Mesendoderm (in vitro differentiated cells): ENCODE measurements at regions not wholly inside any gene's neighbourhood (a gene's known extent, or its start where the extent isn't known, plus 50 kb on each side); places are given as distances from the start of the nearest gene placed in this dataset.

ENCODE experiments used
- DNase-seq: peaks from one replicate; pipeline ENCODE4 v3.0.0; 2013
- H2AK5ac ChIP-seq: 2 replicates; pipeline ENCODE4 v1.6.1; 2013; ENCODE audit warnings: low read length, inconsistent platforms
- H2BK120ac ChIP-seq: 2 replicates; pipeline ENCODE4 v1.6.1; 2013; ENCODE audit warnings: low read depth, mild to moderate bottlenecking, low read length, moderate library complexity, mixed read lengths
- H2BK15ac ChIP-seq: replicated peaks from 2 replicates; pipeline ENCODE4 v1.6.1; 2013; ENCODE audit warnings: low read depth, mild to moderate bottlenecking, moderate library complexity
- H2BK5ac ChIP-seq: 2 replicates; pipeline ENCODE4 v1.6.1; 2013; ENCODE audit warnings: low read length, inconsistent platforms
- H3K18ac ChIP-seq: 2 replicates; pipeline ENCODE4 v1.6.1; 2013; ENCODE audit warnings: mild to moderate bottlenecking, low read length, mixed read lengths
- H3K23ac ChIP-seq: one replicate; pipeline ENCODE4 v1.6.1; 2013; ENCODE audit warnings: low read length
- H3K27ac ChIP-seq: 2 replicates; pipeline ENCODE4 v1.5.1; 2013; ENCODE audit warnings: low read depth, mild to moderate bottlenecking, inconsistent platforms, low read length, moderate library complexity
- H3K27me3 ChIP-seq: 2 replicates; pipeline ENCODE4 v1.6.1; 2013; ENCODE audit warnings: low read length, control low read depth, mild to moderate bottlenecking, inconsistent platforms; ENCODE audit not compliant: insufficient read depth, poor library complexity
- H3K36me3 ChIP-seq: 2 replicates; pipeline ENCODE4 v1.6.1; 2013; ENCODE audit warnings: low read length, inconsistent platforms; ENCODE audit not compliant: control insufficient read depth, insufficient read depth
- H3K4ac ChIP-seq: one replicate; pipeline ENCODE4 v1.6.1; 2013; ENCODE audit warnings: low read depth, mild to moderate bottlenecking, low read length, moderate library complexity
- H3K4me1 ChIP-seq: 2 replicates; pipeline ENCODE4 v1.6.1; 2013; ENCODE audit warnings: low read depth, low read length, inconsistent platforms; ENCODE audit not compliant: control insufficient read depth
- H3K4me2 ChIP-seq: 2 replicates; pipeline ENCODE4 v1.6.1; 2013; ENCODE audit warnings: low read length
- H3K4me3 ChIP-seq: 2 replicates; pipeline ENCODE4 v1.5.1; 2013; ENCODE audit warnings: mild to moderate bottlenecking, low read length
- H3K56ac ChIP-seq: one replicate; pipeline ENCODE4 v1.6.1; 2013; ENCODE audit warnings: low read length
- H3K79me1 ChIP-seq: 2 replicates; pipeline ENCODE4 v1.6.1; 2013; ENCODE audit warnings: low read length, inconsistent platforms
- H3K79me2 ChIP-seq: 2 replicates; pipeline ENCODE4 v1.6.1; 2013; ENCODE audit warnings: mild to moderate bottlenecking, low read length; ENCODE audit not compliant: control insufficient read depth, insufficient read depth
- H3K9ac ChIP-seq: 2 replicates; pipeline ENCODE4 v1.6.1; 2013; ENCODE audit warnings: low read length, inconsistent platforms
- H4K5ac ChIP-seq: one replicate; pipeline ENCODE4 v1.6.1; 2013; ENCODE audit warnings: low read length
- H4K8ac ChIP-seq: one replicate; pipeline ENCODE4 v1.6.1; 2013; ENCODE audit warnings: low read depth, mild to moderate bottlenecking, control low read depth, low read length, moderate library complexity
- WGBS: extraction: QIAGEN DNeasy Blood & Tissue Kit; methylation state at CpG from one replicate; pipeline ENCODE4 v1.1.7; 2013; ENCODE audit warnings: low lambda C conversion rate, missing lambda C conversion rate; ENCODE audit not compliant: insufficient coverage; ENCODE audit errors: extremely low coverage; 5-methylcytosine and 5-hydroxymethylcytosine counted together

GRCh38 chr15:39171944-39172368, 408.9 kb upstream of the THBS1 start:
- Histone ChIP-seq H3K4ac (no peak overlapping the region), H3K56ac (no peak overlapping the region), H2BK120ac (no peak overlapping the region), H2AK5ac (no peak overlapping the region), H3K79me2 (no peaks in the 10 kb centered on the region), H3K27ac (no peak overlapping the region), H3K4me1 (no peaks in the 10 kb centered on the region), H2BK5ac (no peak overlapping the region), H3K4me3 (no peak overlapping the region), H3K23ac (no peak overlapping the region), H3K36me3 (no peaks in the 10 kb centered on the region), H3K18ac (no peak overlapping the region), H3K79me1 (no peaks in the 10 kb centered on the region), H3K27me3 (no peaks in the 10 kb centered on the region), H2BK15ac (no peak overlapping the region), H3K9ac (no peak overlapping the region), H4K8ac (no peak overlapping the region), H3K4me2 (no peak overlapping the region), H4K5ac (no peak overlapping the region)
- peak; percentile 97 for DNase-seq
- no CpG with 5 or more reads among the region's 3 CpGs for WGBS

GRCh38 chr15:39172380-39173281, 408.2 kb upstream of the THBS1 start:
- H3K4ac ChIP-seq = no peak overlapping the region
- WGBS = no CpG with 5 or more reads among the region's 17 CpGs
- H2BK120ac ChIP-seq = no peak overlapping the region
- H3K27ac ChIP-seq = no peak overlapping the region
- no peak overlapping the region for H3K4me2 ChIP-seq
- no peak overlapping the region for H3K18ac ChIP-seq
- peak overlapping the region; percentile 79 for H4K5ac ChIP-seq
- no peak for DNase-seq
- H3K79me1 ChIP-seq = no peaks in the 10 kb centered on the region
- H3K4me1 ChIP-seq = no peaks in the 10 kb centered on the region
- no peak overlapping the region for H2BK15ac ChIP-seq
- H3K4me3 ChIP-seq = no peak overlapping the region
- H3K9ac ChIP-seq = no peak overlapping the region
- no peak overlapping the region for H4K8ac ChIP-seq
- H3K79me2 ChIP-seq = no peaks in the 10 kb centered on the region
- H3K36me3 ChIP-seq = no peaks in the 10 kb centered on the region
- no peaks in the 10 kb centered on the region for H3K27me3 ChIP-seq
- H3K23ac ChIP-seq = no peak overlapping the region
- no peak overlapping the region for H2BK5ac ChIP-seq
- no peak overlapping the region for H2AK5ac ChIP-seq
- peak overlapping the region; percentile 63 for H3K56ac ChIP-seq

GRCh38 chr15:39173426-39173825, 407.5 kb upstream of the THBS1 start:
- Histone ChIP-seq H2BK5ac (no peak overlapping the region), H4K8ac (no peak overlapping the region), H3K9ac (no peak overlapping the region), H3K27me3 (no peaks in the 10 kb centered on the region), H3K4me3 (no peak overlapping the region), H2BK15ac (no peak overlapping the region), H3K36me3 (no peaks in the 10 kb centered on the region), H3K27ac (no peak overlapping the region), H3K79me1 (no peaks in the 10 kb centered on the region), H3K4ac (no peak overlapping the region), H3K23ac (no peak overlapping the region), H3K4me1 (no peaks in the 10 kb centered on the region), H3K56ac (no peak overlapping the region), H2BK120ac (no peak overlapping the region), H3K79me2 (no peaks in the 10 kb centered on the region), H4K5ac (no peak overlapping the region), H3K18ac (no peak overlapping the region), H3K4me2 (no peak overlapping the region), H2AK5ac (no peak overlapping the region)
- WGBS = no CpG with 5 or more reads among the region's 4 CpGs
- DNase-seq = no peak

GRCh38 chr15:39174332-39174731, 406.5 kb upstream of the THBS1 start:
- Histone ChIP-seq H3K27ac (no peak overlapping the region), H3K23ac (no peak overlapping the region), H3K27me3 (no peaks in the 10 kb centered on the region), H2BK5ac (no peak overlapping the region), H2AK5ac (no peak overlapping the region), H3K4me1 (no peaks in the 10 kb centered on the region), H2BK15ac (no peak overlapping the region), H3K56ac (no peak overlapping the region), H3K4ac (no peak overlapping the region), H3K4me3 (no peak overlapping the region), H4K8ac (no peak overlapping the region), H3K36me3 (no peaks in the 10 kb centered on the region), H3K79me2 (no peaks in the 10 kb centered on the region), H3K9ac (no peak overlapping the region), H2BK120ac (no peak overlapping the region), H3K79me1 (no peaks in the 10 kb centered on the region), H3K4me2 (no peak overlapping the region), H3K18ac (no peak overlapping the region), H4K5ac (no peak overlapping the region)
- DNase-seq = no peak
- no CpG with 5 or more reads among the region's 1 CpG for WGBS

- H3K27me3 ChIP-seq = no peaks in the 10 kb centered on the region
- H3K56ac ChIP-seq = no peak overlapping the region
- no peaks in the 10 kb centered on the region for H3K36me3 ChIP-seq
- no peak overlapping the region for H2AK5ac ChIP-seq
- no peak overlapping the region for H4K5ac ChIP-seq
- H2BK5ac ChIP-seq = no peak overlapping the region
- no peak overlapping the region for H2BK120ac ChIP-seq
- no peaks in the 10 kb centered on the region for H3K4me1 ChIP-seq
- no peak overlapping the region for H2BK15ac ChIP-seq
- no peak overlapping the region for H3K18ac ChIP-seq
- no peak overlapping the region for H3K9ac ChIP-seq
- no peak overlapping the region for H3K4me3 ChIP-seq
- H3K23ac ChIP-seq = no peak overlapping the region
- no peak overlapping the region for H3K4ac ChIP-seq
- no peaks in the 10 kb centered on the region for H3K79me2 ChIP-seq
- no peak overlapping the region for H3K27ac ChIP-seq
- H4K8ac ChIP-seq = no peak overlapping the region
- H3K4me2 ChIP-seq = no peak overlapping the region
- H3K79me1 ChIP-seq = no peaks in the 10 kb centered on the region
- DNase-seq = no peak
- no CpG with 5 or more reads among the region's 3 CpGs for WGBS
These were observed 404.8 kb upstream of the THBS1 start for GRCh38 chr15:39176030-39176429.

GRCh38 chr15:39177561-39177960, 403.3 kb upstream of the THBS1 start:
- Histone ChIP-seq H2BK15ac (no peak overlapping the region), H3K36me3 (no peaks in the 10 kb centered on the region), H3K56ac (no peak overlapping the region), H4K8ac (no peak overlapping the region), H3K27ac (no peak overlapping the region), H3K79me1 (no peaks in the 10 kb centered on the region), H3K79me2 (no peaks in the 10 kb centered on the region), H3K9ac (no peak overlapping the region), H3K4me3 (no peak overlapping the region), H3K23ac (no peak overlapping the region), H4K5ac (no peak overlapping the region), H2AK5ac (no peak overlapping the region), H2BK120ac (no peak overlapping the region), H3K27me3 (no peaks in the 10 kb centered on the region), H3K18ac (no peak overlapping the region), H3K4ac (no peak overlapping the region), H2BK5ac (no peak overlapping the region), H3K4me1 (no peaks in the 10 kb centered on the region), H3K4me2 (no peak overlapping the region)
- no CpG with 5 or more reads among the region's 4 CpGs for WGBS
- no peak for DNase-seq
